ENCODE measurements at regions not wholly inside any gene's neighbourhood (a gene's known extent, or its start where the extent isn't known, plus 50 kb on each side); places are given as distances from the start of the nearest gene placed in this dataset.

- Histone ChIP-seq H3K36me3 (no peaks in the 10 kb centered on the region), H3K27me3 (no peaks in the 10 kb centered on the region), H3K27ac (no peak overlapping the region), H3K4me1 (no peaks in the 10 kb centered on the region), H3K4me3 (no peak overlapping the region), H3K9me3 (no peaks in the 10 kb centered on the region)
- no peak for DNase-seq (ENCODE audit: low spot score)
- TF ChIP-seq CTCF (IDR thresholded peaks at IDR 0.05): no peak
Observed at GRCh38 chr6:23316931-23317330, 747.6 kb downstream of the HDGFL1 start.

GRCh38 chr6:23319582-23319981 lies 750.2 kb downstream of the HDGFL1 start:
- Histone ChIP-seq H3K27me3 (no peaks in the 10 kb centered on the region), H3K36me3 (no peaks in the 10 kb centered on the region), H3K4me3 (no peak overlapping the region), H3K9me3 (no peaks in the 10 kb centered on the region), H3K27ac (no peak overlapping the region), H3K4me1 (no peaks in the 10 kb centered on the region)
- no peak for TF ChIP-seq CTCF (IDR thresholded peaks at IDR 0.05)
- no peak for DNase-seq (ENCODE audit: low spot score)

- Histone ChIP-seq H3K27ac (no peak overlapping the region), H3K27me3 (no peaks in the 10 kb centered on the region), H3K36me3 (no peaks in the 10 kb centered on the region), H3K4me3 (no peak overlapping the region), H3K9me3 (no peaks in the 10 kb centered on the region), H3K4me1 (no peaks in the 10 kb centered on the region)
- DNase-seq (ENCODE audit: low spot score): no peak
- no peak for TF ChIP-seq CTCF (IDR thresholded peaks at IDR 0.05)
Observed at GRCh38 chr6:23320471-23321015, 751.2 kb downstream of the HDGFL1 start.

GRCh38 chr6:23323897-23324296 lies 754.5 kb downstream of the HDGFL1 start:
- no peak overlapping the region for H3K4me3 ChIP-seq
- H3K27ac ChIP-seq: no peak overlapping the region
- no peaks in the 10 kb centered on the region for H3K36me3 ChIP-seq
- H3K4me1 ChIP-seq: no peaks in the 10 kb centered on the region
- no peak for TF ChIP-seq CTCF (IDR thresholded peaks at IDR 0.05)
- DNase-seq (ENCODE audit: low spot score): no peak
- H3K9me3 ChIP-seq: no peaks in the 10 kb centered on the region
- H3K27me3 ChIP-seq: no peaks in the 10 kb centered on the region

- no peaks in the 10 kb centered on the region for H3K27me3 ChIP-seq
- no peak overlapping the region for H3K27ac ChIP-seq
- no peak overlapping the region for H3K4me3 ChIP-seq
- no peak for TF ChIP-seq CTCF (IDR thresholded peaks at IDR 0.05)
- no peaks in the 10 kb centered on the region for H3K9me3 ChIP-seq
- no peaks in the 10 kb centered on the region for H3K4me1 ChIP-seq
- no peaks in the 10 kb centered on the region for H3K36me3 ChIP-seq
- DNase-seq (ENCODE audit: low spot score): no peak
Observed at GRCh38 chr6:23325065-23325464, 755.7 kb downstream of the HDGFL1 start.

GRCh38 chr6:23327621-23328020 lies 758.3 kb downstream of the HDGFL1 start:
- Histone ChIP-seq H3K9me3 (no peaks in the 10 kb centered on the region), H3K27ac (no peak overlapping the region), H3K27me3 (no peaks in the 10 kb centered on the region), H3K36me3 (no peaks in the 10 kb centered on the region), H3K4me1 (no peaks in the 10 kb centered on the region), H3K4me3 (no peak overlapping the region)
- DNase-seq (ENCODE audit: low spot score): no peak
- no peak for TF ChIP-seq CTCF (IDR thresholded peaks at IDR 0.05)

Data from right atrium auricular region (tissue), 2 donors.